Parathyroid adenoma (tissue), 2 donors: ENCODE measurements at regions not wholly inside any gene's neighbourhood (a gene's known extent, or its start where the extent isn't known, plus 50 kb on each side); places are given as distances from the start of the nearest gene placed in this dataset.

Experiments used
- H2AFZ ChIP-seq: fragments of 300-600 bp; sonication (generic); one replicate; pipeline ENCODE4 v1.7.0; 2017; ENCODE audit warnings: antibody characterized with exemption, mild to moderate bottlenecking
- H3K27ac ChIP-seq: fragments of 300-600 bp; sonication (generic); one replicate; pipeline ENCODE4 v1.7.0; 2017
- H3K27me3 ChIP-seq: fragments of 300-600 bp; sonication (generic); one replicate; pipeline ENCODE4 v1.7.0; 2017; ENCODE audit warnings: low read length; ENCODE audit not compliant: control insufficient read depth, insufficient read depth
- H3K36me3 ChIP-seq: fragments of 300-600 bp; sonication (generic); one replicate; pipeline ENCODE4 v1.7.0; 2017; ENCODE audit warnings: low read length; ENCODE audit not compliant: control insufficient read depth, insufficient read depth
- H3K4me1 ChIP-seq: fragments of 300-600 bp; sonication (generic); one replicate; pipeline ENCODE4 v1.7.0; 2017; ENCODE audit warnings: control low read depth
- H3K4me2 ChIP-seq: fragments of 300-600 bp; sonication (generic); one replicate; pipeline ENCODE4 v1.7.0; 2017; ENCODE audit warnings: low read length
- H3K4me3 ChIP-seq: fragments of 300-600 bp; sonication (generic); one replicate; pipeline ENCODE4 v1.7.0; 2017; ENCODE audit warnings: low read depth, low read length
- H3K79me2 ChIP-seq: fragments of 300-600 bp; sonication (generic); one replicate; pipeline ENCODE4 v1.7.0; 2017; ENCODE audit warnings: control low read depth
- H3K9ac ChIP-seq: fragments of 300-600 bp; sonication (generic); one replicate; pipeline ENCODE4 v1.7.0; 2017; ENCODE audit warnings: mild to moderate bottlenecking
- H3K9me3 ChIP-seq: fragments of 300-600 bp; sonication (generic); one replicate; pipeline ENCODE4 v1.7.0; 2017; ENCODE audit warnings: low read length; ENCODE audit not compliant: control insufficient read depth
- TF ChIP-seq, protein P1 (sequence below): fragments of 300-600 bp; sonication (generic); IDR thresholded peaks from one replicate; pipeline ENCODE4 v1.7.0; 2017; ENCODE audit warnings: antibody characterized with exemption, mild to moderate bottlenecking
- donor health status: primary hyperparathyroidism.

DNA sequence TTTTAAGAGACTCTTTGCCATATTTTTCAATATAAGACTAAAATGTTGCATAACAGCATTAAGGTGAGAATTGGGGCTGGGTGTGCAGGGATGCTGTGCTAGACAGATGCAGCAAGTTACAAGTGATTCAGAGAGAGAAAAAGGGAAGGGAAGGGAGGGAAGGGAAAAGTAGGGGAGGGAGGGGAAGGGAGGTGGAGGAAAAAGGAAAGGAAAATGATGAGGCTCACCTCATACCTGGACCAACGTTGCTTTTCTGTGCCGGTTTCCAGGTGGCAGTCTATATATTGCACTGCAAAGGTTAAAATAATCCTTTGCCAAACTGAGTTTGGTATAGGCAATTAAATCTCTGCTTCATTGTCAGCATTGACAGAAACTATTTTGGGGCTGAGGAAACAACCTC, 155.4 kb upstream of the LAMA2 start:
- Histone ChIP-seq H3K27ac (no peak overlapping the region), H3K9me3 (no peaks in the 10 kb centered on the region), H3K4me1 (no peaks in the 10 kb centered on the region), H3K4me3 (no peak overlapping the region), H3K79me2 (no peaks in the 10 kb centered on the region), H3K36me3 (no peaks in the 10 kb centered on the region), H3K9ac (no peak overlapping the region), H3K4me2 (no peak overlapping the region), H3K27me3 (no peaks in the 10 kb centered on the region), H2AFZ (no peak overlapping the region)
- TF ChIP-seq, protein P1, sequence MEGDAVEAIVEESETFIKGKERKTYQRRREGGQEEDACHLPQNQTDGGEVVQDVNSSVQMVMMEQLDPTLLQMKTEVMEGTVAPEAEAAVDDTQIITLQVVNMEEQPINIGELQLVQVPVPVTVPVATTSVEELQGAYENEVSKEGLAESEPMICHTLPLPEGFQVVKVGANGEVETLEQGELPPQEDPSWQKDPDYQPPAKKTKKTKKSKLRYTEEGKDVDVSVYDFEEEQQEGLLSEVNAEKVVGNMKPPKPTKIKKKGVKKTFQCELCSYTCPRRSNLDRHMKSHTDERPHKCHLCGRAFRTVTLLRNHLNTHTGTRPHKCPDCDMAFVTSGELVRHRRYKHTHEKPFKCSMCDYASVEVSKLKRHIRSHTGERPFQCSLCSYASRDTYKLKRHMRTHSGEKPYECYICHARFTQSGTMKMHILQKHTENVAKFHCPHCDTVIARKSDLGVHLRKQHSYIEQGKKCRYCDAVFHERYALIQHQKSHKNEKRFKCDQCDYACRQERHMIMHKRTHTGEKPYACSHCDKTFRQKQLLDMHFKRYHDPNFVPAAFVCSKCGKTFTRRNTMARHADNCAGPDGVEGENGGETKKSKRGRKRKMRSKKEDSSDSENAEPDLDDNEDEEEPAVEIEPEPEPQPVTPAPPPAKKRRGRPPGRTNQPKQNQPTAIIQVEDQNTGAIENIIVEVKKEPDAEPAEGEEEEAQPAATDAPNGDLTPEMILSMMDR = no peak

DNA sequence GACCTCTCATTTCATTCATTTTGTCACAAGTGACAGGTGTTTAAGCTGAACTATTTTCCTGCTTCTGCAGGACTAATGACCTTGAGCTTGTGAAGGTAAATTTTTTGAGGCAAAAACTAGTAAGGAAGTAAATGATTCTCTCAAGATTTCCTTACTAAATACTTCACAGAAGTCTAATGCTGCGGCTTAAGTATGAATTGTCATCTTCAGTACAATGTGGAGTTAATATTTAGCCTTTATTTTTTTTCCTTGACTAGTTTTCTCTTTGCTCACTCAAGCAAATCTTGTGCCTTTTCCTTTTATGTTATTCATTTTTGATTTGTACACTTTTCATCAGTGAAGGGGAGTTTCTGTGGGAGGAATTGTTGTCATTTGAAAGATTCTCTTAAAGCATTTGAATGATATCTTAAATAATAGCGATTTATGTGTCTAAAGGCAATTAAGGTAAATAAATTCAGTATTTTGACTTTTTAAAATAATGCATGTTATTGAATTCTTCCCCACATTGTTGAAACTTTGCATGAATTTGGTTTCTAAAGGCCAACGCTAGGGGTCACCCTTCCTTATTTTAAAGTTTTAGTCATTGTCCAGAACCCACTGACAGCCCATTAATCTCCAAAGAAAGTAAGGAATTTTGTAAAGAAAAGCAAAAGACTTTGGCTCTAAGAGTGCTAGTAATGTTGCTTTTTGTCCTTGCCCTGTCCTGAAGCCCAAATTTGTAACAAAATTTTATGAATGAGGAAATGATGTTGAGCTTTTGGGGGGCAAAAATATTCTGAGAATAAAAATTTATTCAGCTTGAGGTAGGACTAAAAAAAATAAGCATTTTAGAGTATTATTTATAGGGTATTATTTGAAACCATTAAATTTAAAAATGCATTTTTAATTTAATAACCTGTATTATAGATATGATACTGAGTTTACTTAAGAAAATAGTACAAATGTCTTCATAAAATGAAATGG, 157.4 kb upstream of the LAMA2 start:
- Histone ChIP-seq H3K27me3 (no peaks in the 10 kb centered on the region), H3K36me3 (no peaks in the 10 kb centered on the region), H3K4me3 (no peak overlapping the region), H2AFZ (no peak overlapping the region), H3K9ac (no peak overlapping the region), H3K79me2 (no peaks in the 10 kb centered on the region), H3K9me3 (no peaks in the 10 kb centered on the region), H3K4me1 (no peaks in the 10 kb centered on the region), H3K27ac (no peak overlapping the region), H3K4me2 (no peak overlapping the region)
- TF ChIP-seq, protein P1 = peak; percentile 39

DNA sequence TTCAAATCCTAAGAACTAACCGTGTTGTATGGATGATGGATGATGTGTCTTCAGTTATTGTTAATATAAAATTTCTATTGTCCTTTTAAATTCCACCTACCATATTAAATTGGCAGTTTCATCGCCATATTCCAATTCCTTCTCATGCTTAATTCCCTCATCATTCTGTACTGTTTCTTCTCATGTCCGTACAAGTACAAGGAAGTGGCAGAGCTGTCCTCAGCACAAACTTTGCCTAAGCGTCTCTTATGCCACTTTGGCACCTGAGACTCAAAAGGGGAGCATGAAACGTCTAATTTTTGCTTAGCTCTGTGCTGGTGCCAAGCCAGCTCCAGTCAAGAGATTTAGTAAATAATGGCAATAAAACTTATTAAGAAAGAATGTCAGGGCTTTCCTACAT, 158.2 kb upstream of the LAMA2 start:
- H3K4me3 ChIP-seq = no peak overlapping the region
- H3K27me3 ChIP-seq = no peaks in the 10 kb centered on the region
- no peak overlapping the region for H3K4me2 ChIP-seq
- H3K4me1 ChIP-seq = no peaks in the 10 kb centered on the region
- no peaks in the 10 kb centered on the region for H3K79me2 ChIP-seq
- no peaks in the 10 kb centered on the region for H3K36me3 ChIP-seq
- no peak overlapping the region for H3K9ac ChIP-seq
- TF ChIP-seq, protein P1 = no peak
- H2AFZ ChIP-seq = no peak overlapping the region
- no peaks in the 10 kb centered on the region for H3K9me3 ChIP-seq
- no peak overlapping the region for H3K27ac ChIP-seq

DNA sequence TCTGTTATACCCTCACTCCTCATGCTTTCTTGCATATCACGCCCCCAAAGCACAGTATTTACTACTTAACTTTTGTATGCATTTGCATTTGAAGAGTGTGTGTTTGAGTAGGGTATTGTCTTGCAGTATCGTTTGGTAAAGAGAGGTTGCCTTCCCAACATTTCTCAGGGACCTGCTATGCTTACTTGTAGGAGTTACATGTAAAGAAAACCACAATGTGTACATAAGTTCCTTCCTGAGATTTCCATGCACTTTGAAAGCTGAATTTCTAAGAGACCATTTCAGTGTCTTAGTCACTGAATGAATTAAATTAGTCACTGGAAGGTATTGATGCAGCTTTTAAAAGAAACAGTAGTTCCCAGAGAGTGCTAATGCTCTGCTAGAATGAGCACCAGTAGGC, 159.3 kb upstream of the LAMA2 start:
- no peak overlapping the region for H3K27ac ChIP-seq
- no peaks in the 10 kb centered on the region for H3K36me3 ChIP-seq
- no peak overlapping the region for H2AFZ ChIP-seq
- TF ChIP-seq, protein P1 = no peak
- no peaks in the 10 kb centered on the region for H3K79me2 ChIP-seq
- H3K4me1 ChIP-seq = no peaks in the 10 kb centered on the region
- H3K27me3 ChIP-seq = no peaks in the 10 kb centered on the region
- H3K4me2 ChIP-seq = no peak overlapping the region
- H3K9ac ChIP-seq = no peak overlapping the region
- no peak overlapping the region for H3K4me3 ChIP-seq
- no peaks in the 10 kb centered on the region for H3K9me3 ChIP-seq

DNA sequence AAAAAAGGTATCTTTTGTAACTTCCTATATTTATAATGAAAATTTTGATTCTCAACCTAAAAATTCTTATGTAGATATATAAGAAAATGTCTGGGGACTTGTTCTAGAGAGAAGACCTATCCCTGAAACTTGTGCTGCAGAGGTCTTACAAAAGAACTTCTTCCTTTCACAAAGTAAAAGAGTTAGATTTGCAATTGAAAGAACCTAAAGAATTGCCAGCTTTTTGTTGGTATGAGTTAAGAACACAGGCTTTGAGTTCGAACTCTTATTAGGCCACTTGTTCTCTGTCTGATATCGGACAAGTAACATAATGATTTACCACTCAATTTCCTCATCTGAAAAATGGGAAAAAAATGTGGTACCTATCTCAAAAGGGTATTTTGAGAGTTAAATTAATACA, 162.0 kb upstream of the LAMA2 start:
- Histone ChIP-seq H3K27me3 (no peaks in the 10 kb centered on the region), H3K27ac (no peak overlapping the region), H3K4me3 (no peak overlapping the region), H3K4me1 (no peaks in the 10 kb centered on the region), H3K79me2 (no peaks in the 10 kb centered on the region), H3K9ac (no peak overlapping the region), H3K9me3 (no peaks in the 10 kb centered on the region), H2AFZ (no peak overlapping the region), H3K36me3 (no peaks in the 10 kb centered on the region), H3K4me2 (no peak overlapping the region)
- TF ChIP-seq, protein P1 = no peak
